ENCODE measurements at regions not wholly inside any gene's neighbourhood (a gene's known extent, or its start where the extent isn't known, plus 50 kb on each side); places are given as distances from the start of the nearest gene placed in this dataset.

GRCh38 chr5:158485604-158486081 is 614.1 kb downstream of the EBF1 start:
- H3K27me3 ChIP-seq: no peaks in the 10 kb centered on the region
- ATAC-seq (ENCODE audit: low FRiP score in 2 of 2) (peak; percentile 59 to 87), DNase-seq (no peak)
- peaks cover 0 to 10% (median 7%) of the 10 kb centered on the region in 4 donors for H3K4me1 ChIP-seq
- no peak overlapping the region for H3K4me3 ChIP-seq
- TF ChIP-seq EP300 (IDR thresholded peaks at IDR 0.05): no peak
- no peak for TF ChIP-seq CTCF (IDR thresholded peaks at IDR 0.05)
- H3K36me3 ChIP-seq: no peaks in the 10 kb centered on the region
- H3K27ac ChIP-seq: no peak overlapping the region
- no peaks in the 10 kb centered on the region for H3K9me3 ChIP-seq
- WGBS, 2 donors: 55 to 71% methylated on average over 3 to 6 of the region's 6 CpGs

- peaks cover 0 to 10% (median 7%) of the 10 kb centered on the region in 4 donors for H3K4me1 ChIP-seq
- no peaks in the 10 kb centered on the region for H3K9me3 ChIP-seq
- WGBS, 2 donors: 81 to 82% methylated on average over 10 of the region's 10 CpGs
- no peak overlapping the region for H3K4me3 ChIP-seq
- no peak overlapping the region for H3K27ac ChIP-seq
- no peaks in the 10 kb centered on the region for H3K27me3 ChIP-seq
- DNase-seq: no peak
- ATAC-seq (ENCODE audit: low FRiP score in 2 of 2): peak in 1 of 2 donors; percentile 64
- no peaks in the 10 kb centered on the region for H3K36me3 ChIP-seq
- no peak for TF ChIP-seq EP300 (IDR thresholded peaks at IDR 0.05)
- TF ChIP-seq CTCF (IDR thresholded peaks at IDR 0.05): no peak
- TF ChIP-seq POLR2AphosphoS5 (IDR thresholded peaks at IDR 0.05): no peak
- no peak for TF ChIP-seq POLR2A (IDR thresholded peaks at IDR 0.05)
Measured at GRCh38 chr5:158485047-158485446, 614.7 kb downstream of the EBF1 start.

- Histone ChIP-seq H3K9me3 (no peaks in the 10 kb centered on the region), H3K27ac (no peak overlapping the region), H3K36me3 (no peaks in the 10 kb centered on the region), H3K4me1 (peaks cover 0 to 10% (median 7%) of the 10 kb centered on the region in 4 donors), H3K4me3 (no peak overlapping the region), H3K27me3 (no peaks in the 10 kb centered on the region)
- WGBS, 2 donors: 50 to 57% methylated on average over 1 of the region's 1 CpG
- TF ChIP-seq CTCF (IDR thresholded peaks at IDR 0.05) (no peak), POLR2AphosphoS5 (IDR thresholded peaks at IDR 0.05) (no peak), POLR2A (IDR thresholded peaks at IDR 0.05) (no peak), EP300 (IDR thresholded peaks at IDR 0.05) (no peak)
- DNase-seq (no peak), ATAC-seq (ENCODE audit: low FRiP score in 2 of 2) (no peak)
Measured at GRCh38 chr5:158484150-158484549, 615.6 kb downstream of the EBF1 start.

DNA sequence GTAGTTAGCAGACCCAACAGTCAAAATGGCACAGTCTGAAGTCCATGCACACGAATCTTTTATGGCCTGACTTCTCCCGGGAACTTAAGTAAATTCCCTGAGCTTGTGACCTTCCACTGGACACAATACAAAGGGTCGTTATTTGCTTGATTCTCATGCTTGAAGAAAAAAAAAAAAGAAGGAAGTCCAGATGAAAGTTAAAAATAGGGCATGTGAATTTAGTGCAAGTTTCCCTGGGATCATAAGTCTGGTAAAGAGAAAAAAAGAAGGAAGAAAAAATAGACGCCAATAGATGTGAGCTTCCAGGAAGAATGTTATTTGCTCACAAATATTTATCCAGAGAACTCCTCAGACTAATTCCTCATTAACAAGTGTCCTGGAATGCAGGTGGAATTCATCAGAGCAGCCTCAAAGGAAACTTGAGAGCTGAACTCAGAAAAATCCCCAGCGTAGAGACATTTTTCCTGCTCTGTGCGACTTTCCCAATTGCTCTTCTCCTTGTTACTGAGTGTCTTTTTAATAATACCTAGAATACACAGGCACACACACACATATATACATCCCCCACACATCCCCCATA is 616.3 kb downstream of the EBF1 start:
- Histone ChIP-seq H3K4me3 (no peak overlapping the region), H3K4me1 (peaks cover 0 to 10% (median 7%) of the 10 kb centered on the region in 4 donors), H3K27me3 (no peaks in the 10 kb centered on the region), H3K27ac (no peak overlapping the region), H3K36me3 (no peaks in the 10 kb centered on the region), H3K9me3 (no peaks in the 10 kb centered on the region)
- 30 to 45% methylated on average over 6 of the region's 6 CpGs for WGBS, 2 donors
- DNase-seq (no peak), ATAC-seq (ENCODE audit: low FRiP score in 2 of 2) (no peak)
- TF ChIP-seq POLR2A (IDR thresholded peaks at IDR 0.05) (no peak), POLR2AphosphoS5 (IDR thresholded peaks at IDR 0.05) (no peak), CTCF (IDR thresholded peaks at IDR 0.05) (no peak), EP300 (IDR thresholded peaks at IDR 0.05) (no peak)

- DNase-seq (no peak), ATAC-seq (ENCODE audit: low FRiP score in 2 of 2) (no peak)
- TF ChIP-seq EP300 (IDR thresholded peaks at IDR 0.05): no peak
- no peak for TF ChIP-seq POLR2A (IDR thresholded peaks at IDR 0.05)
- no peak for TF ChIP-seq POLR2AphosphoS5 (IDR thresholded peaks at IDR 0.05)
- TF ChIP-seq CTCF (IDR thresholded peaks at IDR 0.05): no peak
- H3K27ac ChIP-seq: no peak overlapping the region
- 72 to 91% methylated on average over 2 of the region's 2 CpGs for WGBS, 2 donors
- peaks cover 0 to 10% (median 7%) of the 10 kb centered on the region in 4 donors for H3K4me1 ChIP-seq
- no peaks in the 10 kb centered on the region for H3K9me3 ChIP-seq
- H3K36me3 ChIP-seq: no peaks in the 10 kb centered on the region
- H3K27me3 ChIP-seq: no peaks in the 10 kb centered on the region
- H3K4me3 ChIP-seq: no peak overlapping the region
Measured at GRCh38 chr5:158482125-158482524, 617.6 kb downstream of the EBF1 start.
